ENCODE measurements at regions not wholly inside any gene's neighbourhood (a gene's known extent, or its start where the extent isn't known, plus 50 kb on each side); places are given as distances from the start of the nearest gene placed in this dataset.

- no peak overlapping the region for H3K4me3 ChIP-seq (ENCODE audit: low read depth, low read length)
- no peak for TF ChIP-seq CTCF (IDR thresholded peaks at IDR 0.05; ENCODE audit: borderline replicate concordance, insufficient read depth, low read depth, low read length)
These were observed 87.6 kb upstream of the CIBAR2 start for GRCh38 chr16:85199880-85200279.

GRCh38 chr16:85200471-85201278, 88.4 kb upstream of the CIBAR2 start:
- no peak for TF ChIP-seq CTCF (IDR thresholded peaks at IDR 0.05; ENCODE audit: borderline replicate concordance, insufficient read depth, low read depth, low read length)

GRCh38 chr16:85201574-85201973, 89.3 kb upstream of the CIBAR2 start:
- H3K4me3 ChIP-seq (ENCODE audit: low read depth, low read length): no peak overlapping the region
- no peak for TF ChIP-seq CTCF (IDR thresholded peaks at IDR 0.05; ENCODE audit: borderline replicate concordance, insufficient read depth, low read depth, low read length)

More at GRCh38 chr16:85200471-85201278, 88.4 kb upstream of the CIBAR2 start:
- no peak overlapping the region for H3K4me3 ChIP-seq (ENCODE audit: low read depth, low read length)

- no peak for TF ChIP-seq CTCF (IDR thresholded peaks at IDR 0.05; ENCODE audit: borderline replicate concordance, insufficient read depth, low read depth, low read length)
- no peak overlapping the region for H3K4me3 ChIP-seq (ENCODE audit: low read depth, low read length)
These were observed 89.9 kb upstream of the CIBAR2 start for GRCh38 chr16:85202051-85202601.

GRCh38 chr16:85202631-85203461, 90.6 kb upstream of the CIBAR2 start:
- no peak overlapping the region for H3K4me3 ChIP-seq (ENCODE audit: low read depth, low read length)
- no peak for TF ChIP-seq CTCF (IDR thresholded peaks at IDR 0.05; ENCODE audit: borderline replicate concordance, insufficient read depth, low read depth, low read length)

- TF ChIP-seq CTCF (IDR thresholded peaks at IDR 0.05; ENCODE audit: borderline replicate concordance, insufficient read depth, low read depth, low read length): no peak
- H3K4me3 ChIP-seq (ENCODE audit: low read depth, low read length): no peak overlapping the region
These were observed 91.2 kb upstream of the CIBAR2 start for GRCh38 chr16:85203462-85203813.

Measured in GM12875 (cell line).